K562 (cell line): ENCODE measurements at regions not wholly inside any gene's neighbourhood (a gene's known extent, or its start where the extent isn't known, plus 50 kb on each side); places are given as distances from the start of the nearest gene placed in this dataset.

ENCODE experiments used
- ATAC-seq: fragments of 200-7000 bp; cut with Tn5 transposase; 3 replicates; pipeline ENCODE4 v1.9.1; 2020; ENCODE audit warnings: moderate library complexity
- BruUV-seq: library from RNA; stranded (reverse); fragments of 400-500 nt; replicated peaks from 2 replicates; lab custom pipeline; 2021; lab: Mats Ljungman, UMichigan
- CTCF ChIA-PET: fragments of 300-600 bp; formaldehyde crosslinking; extraction: SDS; loops from one replicate; lab custom pipeline; 2021; ENCODE audit warnings: low intra/inter-chr PET ratio; lab: Yijun Ruan, JAX
- POLR2A ChIA-PET: fragments of 300-600, 350-650 bp; sonication (Branson Sonifier 250); formaldehyde crosslinking; extraction: SDS; loops from one replicate; lab custom pipeline; 2021; ENCODE audit warnings: antibody characterized with exemption, inconsistent platforms; lab: Yijun Ruan, JAX
- DNase-seq, 4 experiments: peaks; one replicate each; pipeline versions ENCODE4 v3.0.0 to v3.0.0-alpha.2; 2011 to 2018; ENCODE audit warnings: low spot score in 3 of 4, mixed read lengths in 3 of 4; ENCODE audit errors: extremely low read depth in 1 of 4
- FAIRE-seq: peaks from 2 replicates; lab custom pipeline; 2011; peaks lifted over from hg19 to GRCh38; lab: Jason Lieb, UNC
- H2AFZ ChIP-seq: 2 replicates; pipeline ENCODE4 v1.6.0; 2011; ENCODE audit warnings: low read depth, low read length, control low read depth, inconsistent platforms
- H3K27ac ChIP-seq: fragments of 200-600 bp; 3 replicates; pipeline ENCODE4 v1.8.0; 2011; ENCODE audit warnings: low read depth, mild to moderate bottlenecking, control low read depth, inconsistent platforms, low read length, moderate library complexity, mixed read lengths; ENCODE audit errors: extremely low read depth
- H3K27me3 ChIP-seq, 2 experiments: fragments of 300-600 bp in 1 of 2; 2 replicates in 1 of 2; 3 replicates in 1 of 2; pipeline versions ENCODE4 v1.6.0 to v1.8.0; 2011; ENCODE audit warnings: inconsistent platforms in 2 of 2, low read length in 2 of 2, mild to moderate bottlenecking in 1 of 2, mixed read lengths in 1 of 2, moderate library complexity in 1 of 2; ENCODE audit not compliant: control insufficient read depth in 2 of 2, insufficient read depth in 2 of 2
- H3K36me3 ChIP-seq: fragments of 300-600 bp; 3 replicates; pipeline ENCODE4 v1.8.0; 2011; ENCODE audit warnings: mild to moderate bottlenecking, low read length, inconsistent platforms; ENCODE audit not compliant: control insufficient read depth, insufficient read depth
- H3K4me1 ChIP-seq, 2 experiments: fragments of 200-600 bp in 1 of 2; replicated peaks in 1 of 2; 2 replicates in 1 of 2; 3 replicates in 1 of 2; pipeline versions ENCODE4 v1.5.1 to v1.8.0; 2011; ENCODE audit warnings: inconsistent platforms in 2 of 2, low read length in 2 of 2, mild to moderate bottlenecking in 1 of 2, mixed read lengths in 1 of 2, moderate library complexity in 1 of 2; ENCODE audit not compliant: control insufficient read depth in 2 of 2, insufficient read depth in 2 of 2
- H3K4me2 ChIP-seq: 2 replicates; pipeline ENCODE4 v1.6.1; 2011; ENCODE audit warnings: low read length, control low read depth, inconsistent platforms, mixed read lengths; ENCODE audit not compliant: insufficient read depth
- H3K4me3 ChIP-seq: fragments of 200-600 bp; sonication (generic), shearing (Covaris generic); 2 replicates; pipeline ENCODE4 v1.5.1; 2016; ENCODE audit warnings: control low read depth, inconsistent platforms
- H3K79me2 ChIP-seq: fragments of 200-600 bp; 3 replicates; pipeline ENCODE4 v1.8.0; 2011; ENCODE audit warnings: low read length, inconsistent platforms; ENCODE audit not compliant: control insufficient read depth, insufficient read depth
- H3K9ac ChIP-seq, 2 experiments: 2 replicates each; pipeline versions ENCODE4 v1.6.0 to v1.6.1; 2011; ENCODE audit warnings: low read depth in 2 of 2, low read length in 2 of 2, control low read depth in 1 of 2, inconsistent platforms in 1 of 2, mild to moderate bottlenecking in 1 of 2, mixed read lengths in 1 of 2; ENCODE audit not compliant: insufficient read depth in 1 of 2
- H3K9me1 ChIP-seq: one replicate; pipeline ENCODE4 v1.6.0; 2011; ENCODE audit warnings: inconsistent platforms, mild to moderate bottlenecking, low read length, moderate library complexity; ENCODE audit not compliant: control insufficient read depth, insufficient read depth
- H3K9me3 ChIP-seq: replicated peaks from 2 replicates; pipeline ENCODE4 v1.5.1; 2011; ENCODE audit warnings: low read depth, low read length, inconsistent platforms; ENCODE audit not compliant: control insufficient read depth, insufficient read depth
- H4K20me1 ChIP-seq: replicated peaks from 2 replicates; pipeline ENCODE4 v1.6.1; 2011; ENCODE audit warnings: low read length, inconsistent platforms, mixed read lengths; ENCODE audit not compliant: control insufficient read depth, insufficient read depth
- BCOR ChIP-seq: fragments of 450-650 bp; IDR thresholded peaks from 2 replicates; pipeline ENCODE4 v1.6.1; 2016
- CREM ChIP-seq: IDR thresholded peaks from 2 replicates; pipeline ENCODE4 v1.6.1; 2014; ENCODE audit warnings: antibody characterized with exemption, low read depth
- EGR1 ChIP-seq: fragments of 450-650 bp; conservative IDR thresholded peaks from 2 replicates; pipeline ENCODE4 v1.6.1; 2017; ENCODE audit warnings: mild to moderate bottlenecking
- EHMT2 ChIP-seq: fragments of 450-650 bp; IDR thresholded peaks from 2 replicates; pipeline ENCODE4 v1.6.1; 2018; ENCODE audit warnings: antibody characterized with exemption
- ETV1 ChIP-seq: fragments of 450-650 bp; conservative IDR thresholded peaks from 2 replicates; pipeline ENCODE4 v1.6.1; 2016; ENCODE audit warnings: missing genetic modification characterization, control low read depth, low read depth, missing compliant biosample characterization
- KLF6 ChIP-seq: fragments of 250-450 bp; sonication (Bioruptor Pico); IDR thresholded peaks from 2 replicates; pipeline ENCODE4 v1.4.0; 2020; ENCODE audit warnings: mild to moderate bottlenecking, moderate library complexity, borderline replicate concordance
- NONO ChIP-seq, 2 experiments: fragments of 200-400 bp in 1 of 2; fragments of 450-650 bp in 1 of 2; formaldehyde crosslinking in 1 of 2; IDR thresholded peaks; 2 replicates each; pipeline ENCODE4 v1.6.1; 2017; ENCODE audit warnings: low read depth in 2 of 2, mild to moderate bottlenecking in 2 of 2, moderate library complexity in 2 of 2, low read length in 1 of 2
- RBM25 ChIP-seq: fragments of 200-400 bp; formaldehyde crosslinking; IDR thresholded peaks from 2 replicates; pipeline ENCODE4 v1.6.1; 2018; ENCODE audit warnings: low read length, low read depth, moderate library complexity; ENCODE audit not compliant: severe bottlenecking
- SUPT5H ChIP-seq: fragments of 450-650 bp; IDR thresholded peaks from 2 replicates; pipeline ENCODE4 v1.6.1; 2016
- TCFL5 ChIP-seq: fragments of 250-450 bp; sonication (Bioruptor Pico); conservative IDR thresholded peaks from 2 replicates; pipeline ENCODE4 v1.6.1; 2021; ENCODE audit warnings: mild to moderate bottlenecking, moderate library complexity, matching md5 sums
- TEAD4 ChIP-seq, 2 experiments: sonication (generic) in 1 of 2; formaldehyde crosslinking in 1 of 2; IDR thresholded peaks; 2 replicates each; pipeline versions ENCODE4 v1.6.1 to v1.8.0; 2012 to 2022; ENCODE audit warnings: borderline replicate concordance in 1 of 2, inconsistent platforms in 1 of 2, low read length in 1 of 2, mild to moderate bottlenecking in 1 of 2, missing genetic modification reagents in 1 of 2
- TSC22D4 ChIP-seq: fragments of 450-650 bp; IDR thresholded peaks from 2 replicates; pipeline ENCODE4 v1.6.1; 2016; ENCODE audit warnings: missing genetic modification characterization, missing biosample characterization, control low read depth
- XRCC5 ChIP-seq: fragments of 200-400 bp; formaldehyde crosslinking; IDR thresholded peaks from 2 replicates; pipeline ENCODE4 v1.6.1; 2017; ENCODE audit warnings: low read depth, mild to moderate bottlenecking, low read length
- ZNF311 ChIP-seq: fragments of 250-450 bp; sonication (Bioruptor Pico); IDR thresholded peaks from 2 replicates; pipeline ENCODE4 v1.4.0; 2020; ENCODE audit warnings: mild to moderate bottlenecking, moderate library complexity
- WGBS: fragments of 100-300 bp; shearing (Covaris generic); methylation state at CpG from one replicate; pipeline ENCODE4 v1.1.6; 2016; ENCODE audit warnings: low coverage, mixed read lengths; ENCODE audit not compliant: insufficient coverage; ENCODE audit errors: missing lambda C conversion rate; 5-methylcytosine and 5-hydroxymethylcytosine counted together
- in situ Hi-C: fragments of 300-500 bp; cut with MboI; formaldehyde crosslinking; loops from 4 replicates; pipeline ENCODE4 v1.15.0; 2018; ENCODE audit warnings: inconsistent platforms, mixed read lengths
- intact Hi-C: fragments of 100-400 bp; cut with micrococcal nuclease; formaldehyde crosslinking; loops from 2 replicates; pipeline ENCODE4 v1.14.2; 2022
- TF ChIP-seq, protein P1 (sequence below): fragments of 250-450 bp; sonication (Bioruptor Pico); IDR thresholded peaks from 2 replicates; pipeline ENCODE4 v1.5.0; 2021
- TF ChIP-seq, protein P2 (sequence below): sonication (generic); formaldehyde crosslinking; IDR thresholded peaks from 2 replicates; pipeline ENCODE4 v1.9.0; 2022; ENCODE audit warnings: mild to moderate bottlenecking, missing genetic modification reagents
- TF ChIP-seq, protein P3 (sequence below): sonication (generic); formaldehyde crosslinking; IDR thresholded peaks from 2 replicates; pipeline ENCODE4 v1.8.0; 2023; ENCODE audit warnings: missing genetic modification reagents, mild to moderate bottlenecking, borderline replicate concordance

DNA sequence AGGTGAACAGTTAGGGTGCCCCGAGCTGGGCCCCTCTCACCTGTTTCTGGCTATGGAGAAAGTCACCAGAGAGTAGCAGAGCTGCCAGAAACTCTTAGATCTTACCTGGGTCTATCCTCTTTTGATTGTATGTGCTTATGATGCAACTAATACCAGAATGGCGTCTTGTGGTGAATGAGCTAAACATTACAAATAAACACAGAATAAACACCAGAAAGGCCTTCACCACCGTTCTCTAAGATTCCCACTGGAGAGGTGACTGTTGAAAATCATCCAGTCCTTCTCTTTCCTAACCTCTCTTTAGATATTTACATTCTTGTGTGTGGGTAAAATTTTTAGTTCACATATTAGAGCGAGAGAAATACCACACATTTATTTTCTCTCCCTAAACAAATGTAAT, 241.7 kb upstream of the GAS1 start:
- CTCF ChIA-PET = no interaction called here
- intact Hi-C loops = no loop called here

More for the DNA sequence above, 241.7 kb upstream of the GAS1 start:
- H3K4me3 ChIP-seq = no peak overlapping the region
- POLR2A ChIA-PET = interaction anchor here (0.7 to 0.8 kb wide), 2 partner anchors 18 to 425 kb away, joined by 3 to 4 read pairs; no protein-coding TSS in a partner anchor
- H3K27ac ChIP-seq = no peak overlapping the region
- H3K4me2 ChIP-seq = no peak overlapping the region
- ATAC-seq (no peak), DNase-seq (no peak), FAIRE-seq (no peak)
- no peak overlapping the region for H3K9ac ChIP-seq
- H3K27me3 ChIP-seq = no peaks in the 10 kb centered on the region
- no peaks in the 10 kb centered on the region for H3K9me1 ChIP-seq
- TF ChIP-seq EHMT2 (no peak), ZNF311 (CRISPR knock-in tag) (no peak), KLF6 (CRISPR knock-in tag) (no peak), NONO (IDR thresholded peaks at IDR 0.05; ENCODE audit: low read depth in 2 of 2, low read length in 1 of 2) (no peak), CREM (no peak), BCOR (no peak), XRCC5 (no peak), TEAD4 (IDR thresholded peaks at IDR 0.05; ENCODE audit: low read length) (no peak), TEAD4 (CRISPR knock-in tag; IDR thresholded peaks at IDR 0.05; ENCODE audit: borderline replicate concordance) (no peak), ETV1 (no peak), TCFL5 (CRISPR knock-in tag) (no peak), TSC22D4 (no peak), RBM25 (no peak), SUPT5H (no peak), EGR1 (no peak)
- TF ChIP-seq, protein P1, sequence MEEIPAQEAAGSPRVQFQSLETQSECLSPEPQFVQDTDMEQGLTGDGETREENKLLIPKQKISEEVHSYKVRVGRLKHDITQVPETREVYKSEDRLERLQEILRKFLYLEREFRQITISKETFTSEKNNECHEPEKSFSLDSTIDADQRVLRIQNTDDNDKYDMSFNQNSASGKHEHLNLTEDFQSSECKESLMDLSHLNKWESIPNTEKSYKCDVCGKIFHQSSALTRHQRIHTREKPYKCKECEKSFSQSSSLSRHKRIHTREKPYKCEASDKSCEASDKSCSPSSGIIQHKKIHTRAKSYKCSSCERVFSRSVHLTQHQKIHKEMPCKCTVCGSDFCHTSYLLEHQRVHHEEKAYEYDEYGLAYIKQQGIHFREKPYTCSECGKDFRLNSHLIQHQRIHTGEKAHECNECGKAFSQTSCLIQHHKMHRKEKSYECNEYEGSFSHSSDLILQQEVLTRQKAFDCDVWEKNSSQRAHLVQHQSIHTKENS (CRISPR knock-in tag) = no peak
- TF ChIP-seq, protein P2, sequence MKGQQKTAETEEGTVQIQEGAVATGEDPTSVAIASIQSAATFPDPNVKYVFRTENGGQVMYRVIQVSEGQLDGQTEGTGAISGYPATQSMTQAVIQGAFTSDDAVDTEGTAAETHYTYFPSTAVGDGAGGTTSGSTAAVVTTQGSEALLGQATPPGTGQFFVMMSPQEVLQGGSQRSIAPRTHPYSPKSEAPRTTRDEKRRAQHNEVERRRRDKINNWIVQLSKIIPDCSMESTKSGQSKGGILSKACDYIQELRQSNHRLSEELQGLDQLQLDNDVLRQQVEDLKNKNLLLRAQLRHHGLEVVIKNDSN (CRISPR knock-in tag) = no peak
- TF ChIP-seq, protein P3, sequence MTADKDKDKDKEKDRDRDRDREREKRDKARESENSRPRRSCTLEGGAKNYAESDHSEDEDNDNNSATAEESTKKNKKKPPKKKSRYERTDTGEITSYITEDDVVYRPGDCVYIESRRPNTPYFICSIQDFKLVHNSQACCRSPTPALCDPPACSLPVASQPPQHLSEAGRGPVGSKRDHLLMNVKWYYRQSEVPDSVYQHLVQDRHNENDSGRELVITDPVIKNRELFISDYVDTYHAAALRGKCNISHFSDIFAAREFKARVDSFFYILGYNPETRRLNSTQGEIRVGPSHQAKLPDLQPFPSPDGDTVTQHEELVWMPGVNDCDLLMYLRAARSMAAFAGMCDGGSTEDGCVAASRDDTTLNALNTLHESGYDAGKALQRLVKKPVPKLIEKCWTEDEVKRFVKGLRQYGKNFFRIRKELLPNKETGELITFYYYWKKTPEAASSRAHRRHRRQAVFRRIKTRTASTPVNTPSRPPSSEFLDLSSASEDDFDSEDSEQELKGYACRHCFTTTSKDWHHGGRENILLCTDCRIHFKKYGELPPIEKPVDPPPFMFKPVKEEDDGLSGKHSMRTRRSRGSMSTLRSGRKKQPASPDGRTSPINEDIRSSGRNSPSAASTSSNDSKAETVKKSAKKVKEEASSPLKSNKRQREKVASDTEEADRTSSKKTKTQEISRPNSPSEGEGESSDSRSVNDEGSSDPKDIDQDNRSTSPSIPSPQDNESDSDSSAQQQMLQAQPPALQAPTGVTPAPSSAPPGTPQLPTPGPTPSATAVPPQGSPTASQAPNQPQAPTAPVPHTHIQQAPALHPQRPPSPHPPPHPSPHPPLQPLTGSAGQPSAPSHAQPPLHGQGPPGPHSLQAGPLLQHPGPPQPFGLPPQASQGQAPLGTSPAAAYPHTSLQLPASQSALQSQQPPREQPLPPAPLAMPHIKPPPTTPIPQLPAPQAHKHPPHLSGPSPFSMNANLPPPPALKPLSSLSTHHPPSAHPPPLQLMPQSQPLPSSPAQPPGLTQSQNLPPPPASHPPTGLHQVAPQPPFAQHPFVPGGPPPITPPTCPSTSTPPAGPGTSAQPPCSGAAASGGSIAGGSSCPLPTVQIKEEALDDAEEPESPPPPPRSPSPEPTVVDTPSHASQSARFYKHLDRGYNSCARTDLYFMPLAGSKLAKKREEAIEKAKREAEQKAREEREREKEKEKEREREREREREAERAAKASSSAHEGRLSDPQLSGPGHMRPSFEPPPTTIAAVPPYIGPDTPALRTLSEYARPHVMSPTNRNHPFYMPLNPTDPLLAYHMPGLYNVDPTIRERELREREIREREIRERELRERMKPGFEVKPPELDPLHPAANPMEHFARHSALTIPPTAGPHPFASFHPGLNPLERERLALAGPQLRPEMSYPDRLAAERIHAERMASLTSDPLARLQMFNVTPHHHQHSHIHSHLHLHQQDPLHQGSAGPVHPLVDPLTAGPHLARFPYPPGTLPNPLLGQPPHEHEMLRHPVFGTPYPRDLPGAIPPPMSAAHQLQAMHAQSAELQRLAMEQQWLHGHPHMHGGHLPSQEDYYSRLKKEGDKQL (CRISPR knock-in tag) = no peak
- H3K36me3 ChIP-seq = no peaks in the 10 kb centered on the region
- no peaks in the 10 kb centered on the region for H3K9me3 ChIP-seq
- 0% methylated on average over 4 of the region's 4 CpGs for WGBS
- H3K79me2 ChIP-seq = no peaks in the 10 kb centered on the region
- no TSS peak for BruUV-seq
- in situ Hi-C loops = no loop called here
- H2AFZ ChIP-seq = no peak overlapping the region
- H3K4me1 ChIP-seq = no peaks in the 10 kb centered on the region
- H4K20me1 ChIP-seq = no peaks in the 10 kb centered on the region
